Spinal cord (tissue), 9 donors: ENCODE measurements at regions not wholly inside any gene's neighbourhood (a gene's known extent, or its start where the extent isn't known, plus 50 kb on each side); places are given as distances from the start of the nearest gene placed in this dataset.

Experiments used
- DNase-seq, 6 donors: peaks; one replicate each; pipeline versions ENCODE4 v3.0.0 to v3.0.0-alpha.2; 2013 to 2015; ENCODE audit warnings: low spot score in 6 of 6, low read depth in 4 of 6
- H3K27ac ChIP-seq: one replicate; pipeline ENCODE4 v1.5.1; 2013; ENCODE audit warnings: low read depth, low read length, control low read depth
- H3K27me3 ChIP-seq: one replicate; pipeline ENCODE4 v1.6.1; 2013; ENCODE audit warnings: low read length; ENCODE audit not compliant: control insufficient read depth, insufficient read depth
- H3K36me3 ChIP-seq: one replicate; pipeline ENCODE4 v1.6.1; 2013; ENCODE audit warnings: low read length; ENCODE audit not compliant: control insufficient read depth, insufficient read depth
- H3K4me1 ChIP-seq: one replicate; pipeline ENCODE4 v1.6.1; 2013; ENCODE audit warnings: low read length; ENCODE audit not compliant: control insufficient read depth, insufficient read depth
- H3K4me3 ChIP-seq: one replicate; pipeline ENCODE4 v1.5.1; 2013; ENCODE audit warnings: low read depth, low read length, control low read depth
- H3K9me3 ChIP-seq: one replicate; pipeline ENCODE4 v1.6.1; 2013; ENCODE audit warnings: low read length; ENCODE audit not compliant: control insufficient read depth, insufficient read depth
- WGBS: methylation state at CpG from one replicate; pipeline ENCODE4 v1.1.5; 2013; ENCODE audit warnings: missing lambda C conversion rate; ENCODE audit not compliant: insufficient coverage; 5-methylcytosine and 5-hydroxymethylcytosine counted together
- donor health status: healthy.

GRCh38 chr2:126510960-126511359 is 145.0 kb upstream of the GYPC start:
- no peak for DNase-seq
- WGBS: 97% methylated on average over 4 of the region's 7 CpGs
- H3K27me3 ChIP-seq: no peaks in the 10 kb centered on the region

GRCh38 chr2:126512026-126512425 is 143.9 kb upstream of the GYPC start:
- no peaks in the 10 kb centered on the region for H3K9me3 ChIP-seq
- WGBS: 75% methylated on average over 5 of the region's 6 CpGs

More at GRCh38 chr2:126510960-126511359, 145.0 kb upstream of the GYPC start:
- Histone ChIP-seq H3K4me3 (no peak overlapping the region), H3K27ac (no peak overlapping the region), H3K9me3 (no peaks in the 10 kb centered on the region), H3K4me1 (no peaks in the 10 kb centered on the region), H3K36me3 (no peaks in the 10 kb centered on the region)

DNA sequence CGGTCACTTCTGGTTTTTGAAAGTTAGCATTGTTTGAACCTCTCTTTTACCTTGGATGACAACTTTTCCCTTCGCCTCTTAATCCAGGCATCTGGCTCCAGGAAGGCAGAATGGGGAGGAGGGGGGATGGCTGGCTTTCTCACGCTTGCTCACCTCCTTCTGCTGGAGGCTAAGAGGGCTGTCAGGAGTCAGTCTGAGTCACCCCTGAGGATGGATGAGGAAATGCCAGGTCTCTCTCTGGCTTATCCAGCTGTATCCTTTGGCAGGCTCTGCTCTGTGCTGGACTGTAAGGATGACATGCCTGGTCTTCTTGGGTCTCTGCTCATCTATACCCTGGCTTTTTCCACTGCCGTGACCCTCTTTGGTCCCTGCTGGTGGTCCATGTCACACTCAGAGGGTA is 142.9 kb upstream of the GYPC start:
- no peak for DNase-seq
- Histone ChIP-seq H3K9me3 (no peaks in the 10 kb centered on the region), H3K27me3 (no peaks in the 10 kb centered on the region), H3K27ac (no peak overlapping the region), H3K4me3 (no peak overlapping the region), H3K4me1 (peaks cover 1% of the 10 kb centered on the region), H3K36me3 (no peaks in the 10 kb centered on the region)
- WGBS: 90% methylated on average over 2 of the region's 4 CpGs

More at GRCh38 chr2:126512026-126512425, 143.9 kb upstream of the GYPC start:
- Histone ChIP-seq H3K27me3 (no peaks in the 10 kb centered on the region), H3K27ac (no peak overlapping the region), H3K36me3 (no peaks in the 10 kb centered on the region), H3K4me3 (no peak overlapping the region), H3K4me1 (no peaks in the 10 kb centered on the region)
- peak in 1 of 6 donors; percentile 62 for DNase-seq

GRCh38 chr2:126515471-126515870 is 140.5 kb upstream of the GYPC start:
- H3K36me3 ChIP-seq: no peaks in the 10 kb centered on the region
- no peak overlapping the region for H3K4me3 ChIP-seq
- H3K27me3 ChIP-seq: no peaks in the 10 kb centered on the region
- H3K27ac ChIP-seq: no peak overlapping the region
- DNase-seq: no peak
- 100% methylated on average over 1 of the region's 2 CpGs for WGBS
- peaks cover 5% of the 10 kb centered on the region for H3K4me1 ChIP-seq
- no peaks in the 10 kb centered on the region for H3K9me3 ChIP-seq

DNA sequence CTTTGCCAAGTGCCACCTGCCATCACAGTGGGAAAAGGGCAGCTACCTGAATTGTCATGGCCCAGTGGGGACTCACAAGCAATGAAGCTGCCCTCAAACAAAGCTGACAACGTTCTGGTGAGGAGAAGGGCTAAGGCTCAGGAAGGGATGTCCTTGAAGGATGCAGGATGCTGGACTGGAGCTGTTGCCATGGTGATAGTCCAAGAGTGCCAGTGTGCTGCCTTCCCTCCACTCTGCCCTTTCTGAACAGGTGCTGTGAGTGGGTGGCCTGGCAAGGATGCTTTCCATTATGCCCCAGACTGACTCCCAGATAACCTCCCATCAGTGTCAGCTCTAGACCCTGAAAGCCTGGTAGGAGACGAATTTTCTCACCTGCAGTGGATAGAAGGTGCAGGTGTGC is 137.8 kb upstream of the GYPC start:
- H3K27ac ChIP-seq: no peak overlapping the region
- peak in 1 of 6 donors; percentile 68 for DNase-seq
- 0% methylated on average over 1 of the region's 2 CpGs for WGBS
- H3K4me3 ChIP-seq: no peak overlapping the region
- no peaks in the 10 kb centered on the region for H3K9me3 ChIP-seq
- no peaks in the 10 kb centered on the region for H3K36me3 ChIP-seq
- H3K4me1 ChIP-seq: peaks cover 5% of the 10 kb centered on the region
- no peaks in the 10 kb centered on the region for H3K27me3 ChIP-seq

DNA sequence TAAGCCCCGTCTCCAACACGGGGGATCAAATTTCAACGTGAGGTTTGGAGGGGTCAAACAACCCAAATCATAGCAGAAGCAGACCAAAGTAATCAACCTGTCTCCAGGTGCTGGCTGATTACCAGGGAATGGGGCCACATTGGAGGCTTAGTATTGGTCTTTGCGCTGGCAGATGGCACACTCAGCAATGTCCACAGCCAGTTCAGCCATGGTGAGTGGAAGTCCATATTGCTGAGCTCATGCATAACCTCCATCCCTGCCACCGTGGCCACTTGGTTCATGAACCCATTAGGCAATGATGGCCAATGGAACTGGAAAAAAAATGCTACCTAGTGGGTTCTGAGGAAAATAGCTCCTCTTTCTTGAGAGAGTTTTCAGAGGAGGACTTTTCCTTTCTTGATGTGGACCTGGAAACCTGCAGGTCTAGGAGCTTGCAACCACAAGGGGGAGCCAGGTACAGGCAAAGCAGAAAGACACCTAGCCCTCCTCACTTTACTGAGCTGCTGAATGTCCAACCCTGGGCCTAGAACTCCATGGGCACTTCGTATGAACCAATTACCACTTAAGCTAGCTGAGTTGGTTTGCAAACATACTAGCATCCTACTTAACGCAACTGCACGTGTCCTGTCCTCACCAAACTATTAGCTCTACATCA is 128.0 kb upstream of the GYPC start:
- no peaks in the 10 kb centered on the region for H3K36me3 ChIP-seq
- H3K27ac ChIP-seq: no peak overlapping the region
- no peak overlapping the region for H3K4me3 ChIP-seq
- 78% methylated on average over 5 of the region's 8 CpGs for WGBS
- no peaks in the 10 kb centered on the region for H3K9me3 ChIP-seq
- no peaks in the 10 kb centered on the region for H3K4me1 ChIP-seq
- no peak for DNase-seq
- no peaks in the 10 kb centered on the region for H3K27me3 ChIP-seq

- Histone ChIP-seq H3K9me3 (no peaks in the 10 kb centered on the region), H3K27me3 (no peaks in the 10 kb centered on the region), H3K27ac (no peak overlapping the region), H3K4me1 (no peaks in the 10 kb centered on the region), H3K4me3 (no peak overlapping the region), H3K36me3 (no peaks in the 10 kb centered on the region)
- WGBS: no CpG with 5 or more reads among the region's 3 CpGs
- DNase-seq: no peak
Measured at GRCh38 chr2:126531029-126531428, 124.9 kb upstream of the GYPC start.

DNA sequence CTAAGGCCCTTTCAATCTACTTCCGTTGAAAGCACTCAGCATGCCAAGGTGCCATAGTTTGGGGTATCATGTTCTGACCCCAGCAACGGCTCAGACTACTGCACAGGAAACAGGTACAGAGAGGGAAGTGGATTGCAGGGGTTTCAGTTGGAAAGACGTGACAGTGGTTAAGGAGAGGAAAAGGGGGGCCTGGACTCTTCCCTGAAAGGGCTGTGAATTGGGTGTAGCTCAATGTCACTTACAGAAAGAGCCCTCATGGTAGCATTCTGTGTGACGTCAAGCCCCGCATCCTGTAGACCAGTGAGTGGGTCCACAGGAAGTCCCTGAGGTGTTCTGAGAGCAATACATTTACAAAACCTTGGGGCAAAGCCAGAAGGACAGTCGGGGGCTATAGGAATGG is 121.5 kb upstream of the GYPC start:
- Histone ChIP-seq H3K9me3 (no peaks in the 10 kb centered on the region), H3K27me3 (no peaks in the 10 kb centered on the region), H3K4me3 (no peak overlapping the region), H3K36me3 (no peaks in the 10 kb centered on the region), H3K27ac (no peak overlapping the region), H3K4me1 (no peaks in the 10 kb centered on the region)
- DNase-seq: no peak
- WGBS: 95% methylated on average over 5 of the region's 6 CpGs

DNA sequence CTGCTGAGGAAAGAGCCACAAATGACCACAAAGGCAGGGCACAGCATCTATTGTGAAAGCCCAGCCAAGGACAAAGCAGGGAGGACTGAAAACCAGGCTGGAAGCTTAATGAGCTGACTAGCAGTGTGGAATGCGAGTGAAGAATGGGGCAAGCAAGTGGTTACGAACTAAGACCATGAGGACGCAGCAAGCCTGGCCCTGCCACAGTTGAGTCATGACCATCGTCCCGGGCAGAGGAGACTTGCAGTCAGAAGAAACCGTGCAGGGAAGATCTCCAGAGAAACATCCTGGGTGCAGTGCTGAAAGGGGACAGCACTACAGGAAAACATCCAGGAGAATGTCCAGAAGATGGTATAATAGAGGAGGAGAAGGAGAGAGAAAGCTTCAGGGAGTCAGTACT is 120.5 kb upstream of the GYPC start:
- no peaks in the 10 kb centered on the region for H3K9me3 ChIP-seq
- H3K4me1 ChIP-seq: no peaks in the 10 kb centered on the region
- H3K4me3 ChIP-seq: no peak overlapping the region
- no peaks in the 10 kb centered on the region for H3K36me3 ChIP-seq
- no peaks in the 10 kb centered on the region for H3K27me3 ChIP-seq
- WGBS: 89% methylated on average over 6 of the region's 6 CpGs
- H3K27ac ChIP-seq: no peak overlapping the region
- no peak for DNase-seq

GRCh38 chr2:126536605-126537200 is 119.3 kb upstream of the GYPC start:
- no peak overlapping the region for H3K4me3 ChIP-seq
- no peaks in the 10 kb centered on the region for H3K9me3 ChIP-seq
- H3K27me3 ChIP-seq: no peaks in the 10 kb centered on the region
- no peaks in the 10 kb centered on the region for H3K4me1 ChIP-seq
- H3K36me3 ChIP-seq: no peaks in the 10 kb centered on the region
- H3K27ac ChIP-seq: no peak overlapping the region
- peak in 1 of 6 donors; percentile 60 for DNase-seq
